HCT116 (cell line): ENCODE measurements at regions not wholly inside any gene's neighbourhood (a gene's known extent, or its start where the extent isn't known, plus 50 kb on each side); places are given as distances from the start of the nearest gene placed in this dataset.

Experiments used
- CEBPB ChIP-seq: IDR thresholded peaks from 2 replicates; pipeline ENCODE4 v1.6.1; 2012; ENCODE audit warnings: low read depth
- EGR1 ChIP-seq: IDR thresholded peaks from 2 replicates; pipeline ENCODE4 v1.6.1; 2012; ENCODE audit warnings: low read depth
- EZH2phosphoT487 ChIP-seq: fragments of 200-600 bp; IDR thresholded peaks from 2 replicates; pipeline ENCODE4 v1.6.1; 2018; ENCODE audit warnings: antibody characterized with exemption, borderline replicate concordance
- JUND ChIP-seq: IDR thresholded peaks from 2 replicates; pipeline ENCODE4 v1.6.1; 2012
- POLR2A ChIP-seq: IDR thresholded peaks from 2 replicates; pipeline ENCODE4 v1.7.0; 2011; ENCODE audit warnings: borderline replicate concordance; ENCODE audit not compliant: insufficient read depth, insufficient read length; ENCODE audit errors: extremely low read depth
- POLR2AphosphoS5 ChIP-seq: IDR thresholded peaks from 2 replicates; pipeline ENCODE4 v1.6.1; 2011; ENCODE audit warnings: mild to moderate bottlenecking, low read depth, low read length, moderate library complexity
- RAD21 ChIP-seq: IDR thresholded peaks from 2 replicates; pipeline ENCODE4 v1.6.1; 2012; ENCODE audit warnings: low read depth, mild to moderate bottlenecking
- ZFX ChIP-seq: fragments of 450-650 bp; IDR thresholded peaks from 2 replicates; pipeline ENCODE4 v1.6.1; 2017
- TF ChIP-seq, protein P1 (sequence below), 3 experiments: fragments of 200-600 bp in 1 of 3; sonication (generic) in 1 of 3; IDR thresholded peaks in 2 of 3; conservative IDR thresholded peaks in 1 of 3; 2 replicates each; pipeline ENCODE4 v1.5.1; 2012 to 2017; ENCODE audit warnings: low read depth in 2 of 3, low read length in 2 of 3, antibody characterized with exemption in 1 of 3, borderline replicate concordance in 1 of 3, control low read depth in 1 of 3, mild to moderate bottlenecking in 1 of 3, mixed read lengths in 1 of 3, mixed run types in 1 of 3, moderate library complexity in 1 of 3; ENCODE audit not compliant: insufficient read depth in 1 of 3
- TF ChIP-seq, protein P2 (sequence below): IDR thresholded peaks from 2 replicates; pipeline ENCODE4 v1.6.1; 2012

DNA sequence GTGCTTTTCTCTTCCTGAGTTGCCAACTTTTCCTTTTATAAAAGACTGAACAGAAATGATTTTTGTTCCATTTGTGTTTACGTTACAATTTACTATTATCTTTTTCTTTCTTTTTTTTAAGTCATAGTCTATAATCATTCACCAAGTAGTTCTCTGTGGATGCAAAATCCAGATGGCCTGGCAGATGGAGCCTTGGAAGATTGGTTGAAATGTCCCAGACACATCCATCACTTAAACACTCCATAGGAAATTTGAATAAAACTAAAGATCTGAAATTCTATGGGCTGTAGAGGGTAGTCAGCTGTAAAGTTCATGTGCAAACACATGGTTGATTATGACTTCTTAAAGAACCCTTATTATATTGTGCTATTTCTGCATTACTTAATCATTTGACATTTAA lies 164.8 kb upstream of the DOCK10 start:
- TF ChIP-seq, protein P1, sequence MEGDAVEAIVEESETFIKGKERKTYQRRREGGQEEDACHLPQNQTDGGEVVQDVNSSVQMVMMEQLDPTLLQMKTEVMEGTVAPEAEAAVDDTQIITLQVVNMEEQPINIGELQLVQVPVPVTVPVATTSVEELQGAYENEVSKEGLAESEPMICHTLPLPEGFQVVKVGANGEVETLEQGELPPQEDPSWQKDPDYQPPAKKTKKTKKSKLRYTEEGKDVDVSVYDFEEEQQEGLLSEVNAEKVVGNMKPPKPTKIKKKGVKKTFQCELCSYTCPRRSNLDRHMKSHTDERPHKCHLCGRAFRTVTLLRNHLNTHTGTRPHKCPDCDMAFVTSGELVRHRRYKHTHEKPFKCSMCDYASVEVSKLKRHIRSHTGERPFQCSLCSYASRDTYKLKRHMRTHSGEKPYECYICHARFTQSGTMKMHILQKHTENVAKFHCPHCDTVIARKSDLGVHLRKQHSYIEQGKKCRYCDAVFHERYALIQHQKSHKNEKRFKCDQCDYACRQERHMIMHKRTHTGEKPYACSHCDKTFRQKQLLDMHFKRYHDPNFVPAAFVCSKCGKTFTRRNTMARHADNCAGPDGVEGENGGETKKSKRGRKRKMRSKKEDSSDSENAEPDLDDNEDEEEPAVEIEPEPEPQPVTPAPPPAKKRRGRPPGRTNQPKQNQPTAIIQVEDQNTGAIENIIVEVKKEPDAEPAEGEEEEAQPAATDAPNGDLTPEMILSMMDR (IDR thresholded peaks at IDR 0.05 in 2 of 3, conservative IDR thresholded peaks at IDR 0.05 in 1 of 3; ENCODE audit: borderline replicate concordance in 1 of 3, insufficient read depth in 1 of 3, low read depth in 2 of 3, low read length in 2 of 3): no peak
- TF ChIP-seq EGR1: no peak
- TF ChIP-seq RAD21: no peak
- TF ChIP-seq, protein P2, sequence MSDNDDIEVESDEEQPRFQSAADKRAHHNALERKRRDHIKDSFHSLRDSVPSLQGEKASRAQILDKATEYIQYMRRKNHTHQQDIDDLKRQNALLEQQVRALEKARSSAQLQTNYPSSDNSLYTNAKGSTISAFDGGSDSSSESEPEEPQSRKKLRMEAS: no peak
- no peak for TF ChIP-seq JUND
- TF ChIP-seq POLR2A: no peak
- no peak for TF ChIP-seq EZH2phosphoT487
- no peak for TF ChIP-seq CEBPB
- TF ChIP-seq ZFX: no peak
- no peak for TF ChIP-seq POLR2AphosphoS5
